NCI-H446 (cell line): ENCODE measurements at regions not wholly inside any gene's neighbourhood (a gene's known extent, or its start where the extent isn't known, plus 50 kb on each side); places are given as distances from the start of the nearest gene placed in this dataset.

Experiments used
- DNase-seq, 2 experiments: peaks; one replicate each; lab custom pipeline; 2025; lab: John Stamatoyannopoulos, UW

DNA sequence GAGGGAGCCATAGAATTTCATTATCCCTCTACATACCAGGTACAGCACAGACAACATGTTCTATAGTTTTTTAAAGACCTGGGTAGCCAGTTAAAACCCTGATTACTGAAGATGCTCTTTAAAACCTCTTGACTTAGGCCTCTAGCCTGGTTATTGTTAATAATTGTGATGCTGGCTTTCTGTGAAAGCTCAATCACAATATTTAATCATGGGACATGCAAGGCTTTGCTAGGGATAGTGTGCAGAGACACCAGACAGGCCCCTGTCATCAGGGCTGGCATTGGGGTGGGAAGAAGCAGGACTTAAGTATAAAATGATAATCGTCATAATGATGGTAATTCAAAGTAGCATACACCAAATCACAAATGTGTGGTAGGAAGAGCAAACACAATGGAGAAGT is 274.4 kb downstream of the PTBP2 start:
- DNase-seq, result no peak

- DNase-seq, result no peak
Measured at GRCh38 chr1:96997717-96998116, 276.1 kb downstream of the PTBP2 start.

GRCh38 chr1:96998466-96998865 is 276.9 kb downstream of the PTBP2 start:
- DNase-seq, result no peak

DNA sequence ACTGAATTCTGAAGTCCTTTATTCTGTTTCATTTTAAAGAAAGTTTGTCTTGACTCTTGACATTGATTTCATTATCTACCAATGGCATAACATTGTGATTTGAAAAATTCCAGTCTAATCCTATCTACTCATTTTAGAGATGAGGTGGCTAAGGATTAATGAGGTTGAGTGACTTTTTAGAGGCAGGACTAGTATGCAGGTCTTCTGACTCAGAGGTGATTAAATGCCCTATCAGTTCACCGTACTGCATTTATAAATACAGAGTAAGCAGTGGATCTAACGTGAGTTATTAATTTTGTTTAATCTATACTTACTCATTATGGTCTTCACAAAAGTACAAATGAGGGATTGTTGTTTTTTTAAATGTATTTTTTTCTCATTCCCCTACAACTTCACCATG is 277.6 kb downstream of the PTBP2 start:
- DNase-seq, result no peak

DNA sequence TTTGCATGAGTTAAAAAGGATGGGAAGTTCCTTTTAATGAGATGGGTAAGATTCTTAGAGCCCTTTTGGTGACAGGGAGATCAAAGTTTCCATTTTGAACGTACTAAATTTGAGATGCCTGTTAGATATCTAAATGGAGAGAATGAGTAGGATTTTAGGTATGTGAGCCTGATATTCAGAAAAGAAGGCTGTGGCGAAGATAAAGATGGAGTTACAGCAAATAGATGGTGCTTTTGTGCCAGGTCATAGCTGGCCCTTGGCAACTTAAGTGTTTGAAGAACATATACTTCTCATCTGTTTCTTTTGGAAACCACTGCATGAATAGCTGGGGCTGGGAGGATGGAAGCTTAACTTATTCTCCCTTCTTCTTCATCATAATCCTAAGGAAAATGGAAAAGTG is 282.5 kb downstream of the PTBP2 start:
- DNase-seq, result no peak

GRCh38 chr1:97004743-97005142 is 283.2 kb downstream of the PTBP2 start:
- no peak for DNase-seq

DNA sequence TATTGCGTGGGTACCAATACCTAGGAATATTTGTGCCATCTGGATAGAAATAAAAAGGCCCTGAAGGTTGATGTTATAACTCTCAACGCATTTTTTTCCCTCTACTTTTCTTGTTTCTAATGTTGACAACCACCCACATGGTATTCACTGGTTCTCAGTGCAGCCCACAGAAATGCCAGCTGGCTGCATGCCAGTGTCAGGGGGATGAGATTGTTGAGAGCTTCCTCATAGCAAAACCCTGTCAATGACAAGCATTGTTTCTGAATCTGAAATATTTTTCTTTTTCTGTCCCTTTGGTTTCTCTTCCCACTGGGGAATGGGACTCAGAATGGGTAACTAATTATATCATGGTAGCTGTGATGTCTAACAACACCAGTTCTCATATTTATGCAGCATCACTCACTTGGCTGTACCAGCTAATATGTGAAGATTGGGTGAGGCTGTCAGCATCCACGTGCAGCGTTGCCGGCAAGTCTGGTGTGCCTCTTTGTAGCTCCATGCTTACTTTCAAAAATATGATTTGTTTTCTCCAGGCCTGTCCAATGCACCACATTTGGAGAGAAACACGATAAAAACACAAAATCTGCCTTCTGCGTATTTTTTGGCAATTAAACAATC is 284.6 kb downstream of the PTBP2 start:
- DNase-seq, result peak; percentile 65 to 84

- no peak for DNase-seq
Measured at GRCh38 chr1:97007840-97008604, 286.4 kb downstream of the PTBP2 start.

- DNase-seq, result no peak
Measured at GRCh38 chr1:97010566-97011264, 289.1 kb downstream of the PTBP2 start.

DNA sequence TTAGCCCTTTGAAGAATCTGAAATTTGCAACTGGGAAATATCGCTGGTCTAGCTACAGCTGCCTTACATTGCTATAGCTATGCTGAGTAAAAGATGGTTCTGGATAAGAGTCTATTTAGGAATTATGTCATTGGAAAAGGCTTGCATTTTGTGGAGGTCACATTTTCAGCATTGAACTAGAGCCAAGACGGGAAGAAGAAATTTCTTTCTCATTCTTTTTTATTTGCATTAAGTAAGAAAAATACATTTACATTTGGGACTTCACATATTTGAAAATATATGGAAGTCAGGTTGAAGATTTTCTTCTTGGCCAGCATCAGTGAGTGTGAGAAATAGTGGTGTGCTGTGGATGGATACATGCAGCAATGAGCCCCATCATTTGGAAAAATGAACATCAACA is 291.6 kb downstream of the PTBP2 start:
- DNase-seq, result no peak

GRCh38 chr1:97013941-97014340 is 292.4 kb downstream of the PTBP2 start:
- no peak for DNase-seq

GRCh38 chr1:97014426-97014825 is 292.8 kb downstream of the PTBP2 start:
- DNase-seq, result no peak

DNA sequence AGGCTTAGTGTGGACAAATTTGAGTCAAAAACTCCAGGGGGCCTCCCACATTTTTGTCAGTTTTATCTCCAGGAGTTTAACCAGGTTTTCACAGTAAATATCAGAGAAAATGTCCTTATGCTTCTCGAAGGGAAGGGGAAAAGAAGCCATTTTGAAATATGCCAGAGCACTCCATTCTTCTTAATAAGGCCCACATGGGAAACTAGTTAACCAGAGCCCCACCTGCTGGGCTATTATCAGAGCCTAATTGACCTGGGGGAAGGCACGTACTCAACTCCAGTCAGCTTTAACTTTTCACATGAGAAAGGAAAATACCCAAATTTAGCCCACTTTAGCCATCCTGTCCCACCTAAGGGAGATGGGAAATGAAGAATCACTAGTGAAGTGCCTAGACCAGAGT is 296.3 kb downstream of the PTBP2 start:
- no peak for DNase-seq
